ENCODE measurements at regions not wholly inside any gene's neighbourhood (a gene's known extent, or its start where the extent isn't known, plus 50 kb on each side); places are given as distances from the start of the nearest gene placed in this dataset.
"Not testable (repeated sequence)": the region's sequence is repeated elsewhere in the genome, so short reads cannot be mapped to it uniquely, and the experiment has no call there.

GRCh38 chr3:39558775-39559306, 91.4 kb downstream of the MOBP start:
- DNase-seq (ENCODE audit: insufficient read length, low spot score) (no peak), FAIRE-seq (no peak)
- TF ChIP-seq POLR2A (IDR thresholded peaks at IDR 0.05; ENCODE audit: low read depth, low read length): no peak

GRCh38 chr3:39559543-39559942, 92.1 kb downstream of the MOBP start:
- TF ChIP-seq POLR2A (IDR thresholded peaks at IDR 0.05; ENCODE audit: low read depth, low read length): no peak
- no peak for FAIRE-seq
- DNase-seq (ENCODE audit: insufficient read length, low spot score): no peak

GRCh38 chr3:39568508-39568907, 101.0 kb downstream of the MOBP start:
- no peak for FAIRE-seq
- no peak for DNase-seq (ENCODE audit: insufficient read length, low spot score)
- TF ChIP-seq POLR2A (IDR thresholded peaks at IDR 0.05; ENCODE audit: low read depth, low read length): no peak

DNA sequence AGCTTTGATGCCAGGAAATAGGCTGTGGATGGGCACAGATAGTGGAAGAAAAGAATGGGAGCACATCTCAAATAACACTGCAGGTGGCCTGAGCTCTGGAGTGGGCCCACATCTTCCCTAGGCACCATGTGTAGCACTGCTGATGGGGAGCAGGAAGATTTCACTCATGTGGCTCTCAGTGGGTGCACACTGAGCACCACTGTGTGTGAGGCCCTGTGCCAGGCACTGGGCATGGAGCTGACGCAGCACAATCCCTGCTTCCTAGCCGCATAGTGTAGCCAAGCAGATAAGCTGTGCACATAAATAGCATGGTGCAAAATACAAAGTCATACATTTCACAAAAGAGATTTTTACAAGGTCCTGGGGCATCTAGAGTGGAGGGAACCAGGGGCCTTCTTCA, 101.6 kb downstream of the MOBP start:
- TF ChIP-seq POLR2A (IDR thresholded peaks at IDR 0.05; ENCODE audit: low read depth, low read length): no peak
- no peak for FAIRE-seq
- no peak for DNase-seq (ENCODE audit: insufficient read length, low spot score)

GRCh38 chr3:39573392-39573791, 105.9 kb downstream of the MOBP start:
- DNase-seq (ENCODE audit: insufficient read length, low spot score): no peak
- no peak for FAIRE-seq
- TF ChIP-seq POLR2A (IDR thresholded peaks at IDR 0.05; ENCODE audit: low read depth, low read length): no peak

DNA sequence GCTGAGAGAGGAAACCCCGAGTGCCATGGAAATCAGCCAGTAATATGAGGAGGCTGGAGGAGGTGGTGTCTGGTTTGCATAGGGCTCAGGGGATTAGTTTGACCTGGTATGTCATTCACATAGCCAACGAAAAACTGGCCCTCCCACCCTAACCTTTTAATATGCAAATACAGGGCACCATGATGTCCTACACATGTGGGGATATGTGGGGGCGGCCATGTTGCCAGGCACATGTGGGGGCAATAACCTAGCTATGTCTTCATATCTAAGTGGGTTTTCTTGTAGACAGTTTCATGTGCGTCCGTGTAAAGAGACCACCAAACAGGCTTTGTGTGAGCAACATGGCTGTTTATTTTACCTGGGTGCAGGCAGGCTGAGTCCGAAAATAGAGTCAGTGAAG, 110.1 kb downstream of the MOBP start:
- TF ChIP-seq POLR2A (IDR thresholded peaks at IDR 0.05; ENCODE audit: low read depth, low read length): no peak
- DNase-seq (ENCODE audit: insufficient read length, low spot score): no peak
- no peak for FAIRE-seq

GRCh38 chr3:39586215-39586614, 118.7 kb downstream of the MOBP start:
- FAIRE-seq; DNase-seq (ENCODE audit: insufficient read length, low spot score): not testable (repeated sequence)

DNA sequence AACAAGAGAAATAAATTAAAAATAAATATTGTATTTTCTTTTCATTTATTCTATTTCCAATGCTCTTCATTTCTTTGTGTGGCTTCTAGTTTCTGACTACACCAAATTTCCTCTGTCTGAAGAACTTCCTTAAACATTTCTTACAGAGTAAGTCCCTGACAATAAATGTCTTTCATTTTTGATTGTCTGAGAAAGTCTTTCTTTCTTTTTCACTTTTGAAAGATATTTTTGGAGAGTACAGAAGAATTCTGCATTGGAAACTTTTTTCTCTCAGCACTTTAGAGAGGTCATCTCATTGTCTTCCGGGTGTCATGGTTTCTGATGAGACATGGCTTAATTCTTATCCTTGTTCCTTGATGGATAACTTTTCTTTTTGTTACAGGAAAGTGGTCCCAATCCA, 119.6 kb downstream of the MOBP start:
- FAIRE-seq: no peak
- no peak for TF ChIP-seq POLR2A (IDR thresholded peaks at IDR 0.05; ENCODE audit: low read depth, low read length)
- no peak for DNase-seq (ENCODE audit: insufficient read length, low spot score)

DNA sequence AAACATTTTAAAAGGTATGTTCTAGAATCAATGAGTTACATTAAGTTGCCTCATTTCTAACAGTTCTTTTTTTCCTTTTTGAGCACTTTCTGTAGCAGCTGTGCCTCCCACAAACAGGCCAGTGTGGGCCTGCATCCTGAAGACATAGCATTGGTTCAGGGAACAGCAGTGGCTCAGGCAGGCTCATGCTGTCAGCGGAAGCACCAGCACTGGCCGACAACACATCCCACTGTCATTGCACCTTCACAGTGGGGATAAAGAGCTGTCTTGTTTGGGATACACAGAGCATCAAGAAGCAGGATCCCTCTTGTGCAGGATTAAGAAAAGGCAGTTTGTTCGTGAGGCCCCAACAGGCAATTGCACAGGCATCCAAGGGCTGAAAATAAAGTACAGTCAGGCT, 123.3 kb downstream of the MOBP start:
- FAIRE-seq (no peak), DNase-seq (ENCODE audit: insufficient read length, low spot score) (no peak)
- no peak for TF ChIP-seq POLR2A (IDR thresholded peaks at IDR 0.05; ENCODE audit: low read depth, low read length)

GRCh38 chr3:39592311-39593050, 125.0 kb downstream of the MOBP start:
- DNase-seq (ENCODE audit: insufficient read length, low spot score) (no peak), FAIRE-seq (no peak)
- no peak for TF ChIP-seq POLR2A (IDR thresholded peaks at IDR 0.05; ENCODE audit: low read depth, low read length)

DNA sequence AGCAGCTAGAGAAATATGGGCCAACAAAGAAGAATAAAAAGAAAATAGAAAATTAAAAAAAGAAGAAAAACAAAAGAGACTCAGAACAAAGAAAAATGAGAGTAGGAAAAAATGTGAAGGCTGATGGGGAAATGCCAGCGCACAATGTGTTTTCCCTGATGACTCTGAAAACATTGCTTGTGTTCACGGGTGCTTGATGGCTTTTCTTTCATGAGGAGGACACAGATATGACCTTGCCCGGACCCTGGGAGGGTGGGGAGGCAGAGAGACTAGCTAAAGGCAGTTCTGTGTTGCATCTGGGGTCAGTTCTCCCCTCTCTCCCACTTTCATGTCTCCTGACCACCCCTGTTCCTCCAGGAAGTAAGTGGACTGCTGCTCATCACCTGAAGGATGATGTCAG, 125.9 kb downstream of the MOBP start:
- FAIRE-seq (no peak), DNase-seq (ENCODE audit: insufficient read length, low spot score) (no peak)
- TF ChIP-seq POLR2A (IDR thresholded peaks at IDR 0.05; ENCODE audit: low read depth, low read length): no peak

GRCh38 chr3:39601241-39601640, 133.8 kb downstream of the MOBP start:
- no peak for TF ChIP-seq POLR2A (IDR thresholded peaks at IDR 0.05; ENCODE audit: low read depth, low read length)
- DNase-seq (ENCODE audit: insufficient read length, low spot score): no peak
- no peak for FAIRE-seq

GRCh38 chr3:39605837-39606236, 138.4 kb downstream of the MOBP start:
- no peak for TF ChIP-seq POLR2A (IDR thresholded peaks at IDR 0.05; ENCODE audit: low read depth, low read length)
- FAIRE-seq (no peak), DNase-seq (ENCODE audit: insufficient read length, low spot score) (no peak)

- DNase-seq (ENCODE audit: insufficient read length, low spot score): no peak
- no peak for FAIRE-seq
- TF ChIP-seq POLR2A (IDR thresholded peaks at IDR 0.05; ENCODE audit: low read depth, low read length): no peak
Observed at GRCh38 chr3:39626198-39626597, 158.7 kb downstream of the MOBP start.

- TF ChIP-seq POLR2A (IDR thresholded peaks at IDR 0.05; ENCODE audit: low read depth, low read length): no peak
- DNase-seq (ENCODE audit: insufficient read length, low spot score): no peak
- no peak for FAIRE-seq
Observed at GRCh38 chr3:39631136-39631535, 163.7 kb downstream of the MOBP start.

Measured in H54 (cell line).